Breast epithelium (tissue), 4 donors: ENCODE measurements at regions not wholly inside any gene's neighbourhood (a gene's known extent, or its start where the extent isn't known, plus 50 kb on each side); places are given as distances from the start of the nearest gene placed in this dataset.
A peak's percentile ranks its signal among the peaks of the same experiment; 100 is the strongest.

Experiments used
- DNase-seq, 2 donors: peaks; one replicate each; pipeline ENCODE4 v3.0.0-alpha.2; 2019; ENCODE audit warnings: low spot score in 2 of 2
- H3K27ac ChIP-seq, 2 donors: fragments of 200-600 bp; sonication (generic) in 1 of 2; one replicate each; pipeline ENCODE4 v1.5.1; 2016 to 2019; ENCODE audit warnings: mild to moderate bottlenecking in 1 of 2
- H3K27me3 ChIP-seq, 2 donors: fragments of 200-600 bp; sonication (generic) in 1 of 2; one replicate each; pipeline versions ENCODE4 v1.5.1 to v1.6.0; 2017 to 2019; ENCODE audit warnings: control low read depth in 1 of 2, mild to moderate bottlenecking in 1 of 2
- H3K36me3 ChIP-seq: fragments of 200-600 bp; one replicate; pipeline ENCODE4 v1.5.1; 2019
- H3K4me1 ChIP-seq, 2 donors: fragments of 200-600 bp; sonication (generic); one replicate each; pipeline ENCODE4 v1.5.1; 2016 to 2019; ENCODE audit warnings: control low read depth in 1 of 2
- H3K4me3 ChIP-seq, 3 donors: fragments of 200-600 bp; sonication (generic); 1 replicate in 2 of 3; 2 replicates in 1 of 3; pipeline ENCODE4 v1.5.1; 2016 to 2019; ENCODE audit warnings: mild to moderate bottlenecking in 3 of 3, moderate library complexity in 2 of 3
- H3K9me3 ChIP-seq, 2 donors: fragments of 200-600 bp; sonication (generic) in 1 of 2; one replicate each; pipeline ENCODE4 v1.5.1; 2016 to 2019; ENCODE audit warnings: control low read depth in 1 of 2
- CTCF ChIP-seq, 3 donors: fragments of 450-650 bp; IDR thresholded peaks; one replicate each; pipeline ENCODE4 v1.5.1; 2016 to 2017; ENCODE audit warnings: antibody characterized with exemption in 3 of 3, mild to moderate bottlenecking in 3 of 3, moderate library complexity in 3 of 3
- POLR2A ChIP-seq: fragments of 450-650 bp; IDR thresholded peaks from one replicate; pipeline ENCODE4 v1.6.1; 2016; ENCODE audit warnings: antibody characterized with exemption, mild to moderate bottlenecking, moderate library complexity
- POLR2AphosphoS5 ChIP-seq, 3 donors: sonication (generic); formaldehyde crosslinking; IDR thresholded peaks; one replicate each; pipeline ENCODE4 v1.6.1; 2017; ENCODE audit warnings: antibody characterized with exemption in 3 of 3
- intact Hi-C: fragments of 100-400 bp; cut with DNase I; formaldehyde crosslinking; loops from one replicate; pipeline ENCODE4 v1.15.1; 2023; ENCODE audit warnings: low total_unique reads

GRCh38 chr3:59251869-59252268 is 202.0 kb upstream of the CFAP20DC start:
- no peak overlapping the region for H3K4me3 ChIP-seq
- no peak for DNase-seq
- H3K36me3 ChIP-seq: no peaks in the 10 kb centered on the region
- no peak overlapping the region for H3K27ac ChIP-seq
- intact Hi-C loops: no loop called here
- no peak for TF ChIP-seq POLR2A
- TF ChIP-seq CTCF (IDR thresholded peaks at IDR 0.05): no peak
- TF ChIP-seq POLR2AphosphoS5 (IDR thresholded peaks at IDR 0.05): no peak
- H3K9me3 ChIP-seq: no peaks in the 10 kb centered on the region
- no peaks in the 10 kb centered on the region for H3K27me3 ChIP-seq
- H3K4me1 ChIP-seq: no peaks in the 10 kb centered on the region

- Histone ChIP-seq H3K27me3 (no peaks in the 10 kb centered on the region), H3K36me3 (no peaks in the 10 kb centered on the region), H3K9me3 (no peaks in the 10 kb centered on the region), H3K4me3 (no peak overlapping the region), H3K4me1 (peaks cover 0 to 5% of the 10 kb centered on the region in 2 donors), H3K27ac (no peak overlapping the region)
- intact Hi-C loops: no loop called here
- no peak for TF ChIP-seq POLR2A
- TF ChIP-seq POLR2AphosphoS5 (IDR thresholded peaks at IDR 0.05): no peak
- no peak for TF ChIP-seq CTCF (IDR thresholded peaks at IDR 0.05)
- no peak for DNase-seq
Measured at GRCh38 chr3:59250600-59250999, 200.8 kb upstream of the CFAP20DC start.

- DNase-seq: no peak
- intact Hi-C loops: no loop called here
- H3K4me3 ChIP-seq: no peak overlapping the region
- no peaks in the 10 kb centered on the region for H3K9me3 ChIP-seq
- H3K27ac ChIP-seq: no peak overlapping the region
- TF ChIP-seq CTCF (IDR thresholded peaks at IDR 0.05): no peak
- TF ChIP-seq POLR2AphosphoS5 (IDR thresholded peaks at IDR 0.05): no peak
- no peak for TF ChIP-seq POLR2A
- H3K36me3 ChIP-seq: no peaks in the 10 kb centered on the region
- H3K27me3 ChIP-seq: no peaks in the 10 kb centered on the region
- H3K4me1 ChIP-seq: peaks cover 0 to 7% of the 10 kb centered on the region in 2 donors
Measured at GRCh38 chr3:59249698-59250361, 200.0 kb upstream of the CFAP20DC start.

GRCh38 chr3:59249004-59249403 is 199.2 kb upstream of the CFAP20DC start:
- Histone ChIP-seq H3K36me3 (no peaks in the 10 kb centered on the region), H3K27me3 (no peaks in the 10 kb centered on the region), H3K27ac (no peak overlapping the region), H3K9me3 (no peaks in the 10 kb centered on the region), H3K4me3 (no peak overlapping the region), H3K4me1 (peaks cover 0 to 7% of the 10 kb centered on the region in 2 donors)
- intact Hi-C loops: no loop called here
- DNase-seq: no peak
- no peak for TF ChIP-seq POLR2A
- TF ChIP-seq CTCF (IDR thresholded peaks at IDR 0.05): no peak
- TF ChIP-seq POLR2AphosphoS5 (IDR thresholded peaks at IDR 0.05): no peak

- H3K4me1 ChIP-seq: peaks cover 0 to 7% of the 10 kb centered on the region in 2 donors
- TF ChIP-seq CTCF (IDR thresholded peaks at IDR 0.05): no peak
- no peak for TF ChIP-seq POLR2AphosphoS5 (IDR thresholded peaks at IDR 0.05)
- no peak for TF ChIP-seq POLR2A
- H3K27me3 ChIP-seq: no peaks in the 10 kb centered on the region
- intact Hi-C loops: no loop called here
- no peaks in the 10 kb centered on the region for H3K36me3 ChIP-seq
- DNase-seq: peak in 1 of 2 donors; percentile 49
- peak overlapping the region; percentile 21 to 48 for H3K27ac ChIP-seq
- H3K4me3 ChIP-seq: no peak overlapping the region
- H3K9me3 ChIP-seq: no peaks in the 10 kb centered on the region
Measured at GRCh38 chr3:59247402-59247841, 197.6 kb upstream of the CFAP20DC start.
